ENCODE measurements at regions not wholly inside any gene's neighbourhood (a gene's known extent, or its start where the extent isn't known, plus 50 kb on each side); places are given as distances from the start of the nearest gene placed in this dataset.

DNA sequence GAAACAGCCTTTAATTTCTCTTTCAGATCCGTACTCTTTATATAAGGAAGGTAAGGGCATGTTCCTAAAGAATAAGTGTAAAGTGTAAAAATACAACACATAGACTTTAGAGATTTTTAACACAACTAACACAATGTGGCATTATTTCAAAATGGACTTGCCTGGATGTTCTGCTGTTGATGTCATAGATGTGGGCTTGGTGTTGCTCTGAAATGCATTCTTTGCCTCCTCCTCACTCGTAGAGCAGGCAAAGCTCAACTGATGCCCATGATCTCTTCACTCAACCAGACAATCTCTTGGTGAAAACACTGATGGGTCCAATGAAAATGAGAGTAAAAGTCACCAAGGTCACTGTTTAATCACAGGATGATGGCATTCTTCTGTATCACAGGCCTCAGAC, 174.2 kb upstream of the TCERG1L start:
- DNase-seq (no peak), ATAC-seq (no peak)
- intact Hi-C loops (cut with DNase I) = no loop called here
- no peak overlapping the region for H3K4me3 ChIP-seq
- H3K36me3 ChIP-seq (replicated peaks in 1 of 2; ENCODE audit: insufficient read depth in 1 of 2, low read depth in 2 of 2) = no peaks in the 10 kb centered on the region
- no peaks in the 10 kb centered on the region for H3K9me3 ChIP-seq
- H3K27ac ChIP-seq = no peak overlapping the region
- TF ChIP-seq, protein P1, sequence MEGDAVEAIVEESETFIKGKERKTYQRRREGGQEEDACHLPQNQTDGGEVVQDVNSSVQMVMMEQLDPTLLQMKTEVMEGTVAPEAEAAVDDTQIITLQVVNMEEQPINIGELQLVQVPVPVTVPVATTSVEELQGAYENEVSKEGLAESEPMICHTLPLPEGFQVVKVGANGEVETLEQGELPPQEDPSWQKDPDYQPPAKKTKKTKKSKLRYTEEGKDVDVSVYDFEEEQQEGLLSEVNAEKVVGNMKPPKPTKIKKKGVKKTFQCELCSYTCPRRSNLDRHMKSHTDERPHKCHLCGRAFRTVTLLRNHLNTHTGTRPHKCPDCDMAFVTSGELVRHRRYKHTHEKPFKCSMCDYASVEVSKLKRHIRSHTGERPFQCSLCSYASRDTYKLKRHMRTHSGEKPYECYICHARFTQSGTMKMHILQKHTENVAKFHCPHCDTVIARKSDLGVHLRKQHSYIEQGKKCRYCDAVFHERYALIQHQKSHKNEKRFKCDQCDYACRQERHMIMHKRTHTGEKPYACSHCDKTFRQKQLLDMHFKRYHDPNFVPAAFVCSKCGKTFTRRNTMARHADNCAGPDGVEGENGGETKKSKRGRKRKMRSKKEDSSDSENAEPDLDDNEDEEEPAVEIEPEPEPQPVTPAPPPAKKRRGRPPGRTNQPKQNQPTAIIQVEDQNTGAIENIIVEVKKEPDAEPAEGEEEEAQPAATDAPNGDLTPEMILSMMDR (IDR thresholded peaks at IDR 0.05) = no peak
- no peak for TF ChIP-seq POLR2A (IDR thresholded peaks at IDR 0.05)
- no peaks in the 10 kb centered on the region for H3K27me3 ChIP-seq
- WGBS, 2 donors = 57 to 60% methylated on average over 2 of the region's 2 CpGs
- H3K4me1 ChIP-seq = no peaks in the 10 kb centered on the region

DNA sequence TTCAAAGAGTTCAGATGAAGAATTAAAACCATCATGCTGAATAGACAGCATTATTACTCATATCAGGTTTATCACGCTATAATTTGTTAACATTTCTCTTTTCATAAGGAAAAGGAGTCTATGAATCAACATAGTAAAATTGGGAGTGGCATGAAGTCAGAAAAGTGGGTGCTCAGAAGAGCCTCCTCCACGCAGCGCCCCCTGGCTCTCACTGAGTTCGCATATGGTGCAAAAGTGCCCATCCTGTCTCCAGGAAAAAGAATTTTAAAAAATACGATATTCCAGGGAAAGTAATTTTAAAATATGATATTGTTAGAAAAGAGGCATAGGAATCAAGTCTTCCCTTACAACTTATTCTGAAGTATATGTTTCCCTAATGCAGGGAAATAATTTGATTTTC, 176.3 kb upstream of the TCERG1L start:
- no peaks in the 10 kb centered on the region for H3K4me1 ChIP-seq
- intact Hi-C loops (cut with DNase I) = no loop called here
- no peaks in the 10 kb centered on the region for H3K9me3 ChIP-seq
- H3K27ac ChIP-seq = no peak overlapping the region
- TF ChIP-seq, protein P1 (IDR thresholded peaks at IDR 0.05) = no peak
- TF ChIP-seq POLR2A (IDR thresholded peaks at IDR 0.05) = no peak
- no peaks in the 10 kb centered on the region for H3K36me3 ChIP-seq (replicated peaks in 1 of 2; ENCODE audit: insufficient read depth in 1 of 2, low read depth in 2 of 2)
- H3K27me3 ChIP-seq = no peaks in the 10 kb centered on the region
- DNase-seq (no peak), ATAC-seq (no peak)
- WGBS, 2 donors = 76% methylated on average over 5 of the region's 5 CpGs
- no peak overlapping the region for H3K4me3 ChIP-seq

DNA sequence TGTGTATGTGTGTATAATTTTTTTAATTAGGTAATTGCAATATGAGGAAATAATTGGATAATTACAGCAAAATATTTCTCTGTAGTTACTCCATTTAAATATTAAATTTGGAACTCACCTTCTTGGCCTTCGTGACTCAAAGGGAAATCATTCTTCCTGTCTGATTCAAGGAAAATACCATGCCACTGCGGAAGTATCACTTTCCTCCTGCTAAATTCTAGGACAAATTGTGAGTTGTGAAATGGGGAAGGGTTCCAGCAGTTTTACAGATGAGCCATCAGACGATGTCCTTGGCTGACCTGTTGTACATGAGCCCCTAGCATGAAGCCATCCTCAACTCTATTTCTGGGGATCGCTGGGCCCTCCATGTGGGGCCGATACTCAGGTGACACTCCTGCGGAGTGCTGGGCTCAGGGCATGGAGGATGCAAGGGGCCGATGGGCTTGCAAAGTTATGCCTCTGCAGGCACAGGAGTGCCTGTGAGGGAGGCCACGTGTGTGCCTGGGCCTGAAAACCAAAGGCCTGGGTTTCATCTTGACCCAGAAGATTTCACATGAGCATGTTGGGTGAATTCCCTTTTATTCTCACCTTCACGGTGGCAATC, 179.6 kb upstream of the TCERG1L start:
- no peak overlapping the region for H3K4me3 ChIP-seq
- no peak for ATAC-seq
- no peaks in the 10 kb centered on the region for H3K27me3 ChIP-seq
- H3K9me3 ChIP-seq = no peaks in the 10 kb centered on the region
- WGBS, 2 donors = 67 to 77% methylated on average over 9 of the region's 9 CpGs
- no peak for DNase-seq
- intact Hi-C loops (cut with DNase I) = no loop called here
- no peak for TF ChIP-seq POLR2A (IDR thresholded peaks at IDR 0.05)
- TF ChIP-seq, protein P1 (IDR thresholded peaks at IDR 0.05) = no peak
- no peak overlapping the region for H3K27ac ChIP-seq
- no peaks in the 10 kb centered on the region for H3K36me3 ChIP-seq (replicated peaks in 1 of 2; ENCODE audit: insufficient read depth in 1 of 2, low read depth in 2 of 2)
- no peaks in the 10 kb centered on the region for H3K4me1 ChIP-seq

DNA sequence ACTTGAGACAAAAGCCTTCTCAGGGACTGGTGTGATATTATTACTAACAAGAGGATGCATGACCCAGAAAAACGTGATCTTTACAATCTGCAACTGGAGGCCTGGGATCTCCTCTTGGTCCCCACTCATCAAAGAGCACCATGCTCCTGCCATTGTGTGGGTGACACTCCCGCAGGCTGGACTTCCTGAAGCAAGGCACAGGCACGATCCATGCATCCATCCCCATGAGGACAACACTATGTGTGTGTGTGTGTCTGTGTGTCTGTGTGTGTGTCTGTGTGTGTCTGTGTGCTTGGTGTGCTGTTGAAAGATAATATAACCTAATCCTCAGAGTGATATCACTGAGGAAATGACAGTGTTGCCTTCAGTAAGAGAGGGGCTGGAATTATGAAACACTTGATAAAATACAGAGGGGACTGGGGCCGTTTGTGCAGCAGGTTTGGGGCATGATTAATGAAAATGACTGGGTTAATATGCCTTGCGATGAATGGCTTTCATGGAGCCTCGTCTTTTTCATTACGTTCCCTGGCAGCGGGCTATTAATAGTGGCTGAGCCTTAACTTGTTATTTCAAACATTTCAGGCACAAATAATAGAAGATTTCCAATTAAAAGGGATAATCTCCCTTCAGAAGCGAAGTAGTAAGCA, 180.8 kb upstream of the TCERG1L start:
- no peaks in the 10 kb centered on the region for H3K27me3 ChIP-seq
- WGBS, 2 donors = 45 to 46% methylated on average over 9 of the region's 9 CpGs
- H3K9me3 ChIP-seq = no peaks in the 10 kb centered on the region
- no peaks in the 10 kb centered on the region for H3K36me3 ChIP-seq (replicated peaks in 1 of 2; ENCODE audit: insufficient read depth in 1 of 2, low read depth in 2 of 2)
- TF ChIP-seq POLR2A (IDR thresholded peaks at IDR 0.05) = no peak
- TF ChIP-seq, protein P1 (IDR thresholded peaks at IDR 0.05) = no peak
- H3K4me1 ChIP-seq = no peaks in the 10 kb centered on the region
- no peak for DNase-seq
- no peak overlapping the region for H3K27ac ChIP-seq
- ATAC-seq = no peak
- intact Hi-C loops (cut with DNase I) = no loop called here
- H3K4me3 ChIP-seq = no peak overlapping the region

DNA sequence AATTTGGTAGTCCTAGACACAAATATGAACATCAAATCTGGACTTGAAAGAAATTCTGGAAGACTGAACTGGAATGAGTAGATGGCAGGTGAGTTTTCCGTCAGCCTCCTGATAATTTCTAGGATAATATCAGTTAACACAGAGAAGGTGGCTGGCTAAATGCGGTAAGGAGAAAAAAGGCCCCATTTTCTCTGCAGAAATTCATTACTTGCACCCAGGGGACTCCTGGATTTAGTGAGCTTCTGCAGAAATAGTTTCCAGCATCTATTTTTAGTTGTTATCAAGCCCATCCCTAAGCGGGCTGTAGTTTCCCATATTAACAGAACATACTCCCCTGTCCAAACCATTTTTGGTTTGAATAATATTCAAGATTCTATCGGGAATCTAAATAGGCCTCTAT, 181.9 kb upstream of the TCERG1L start:
- no peaks in the 10 kb centered on the region for H3K36me3 ChIP-seq (replicated peaks in 1 of 2; ENCODE audit: insufficient read depth in 1 of 2, low read depth in 2 of 2)
- H3K4me1 ChIP-seq = no peaks in the 10 kb centered on the region
- no peaks in the 10 kb centered on the region for H3K9me3 ChIP-seq
- intact Hi-C loops (cut with DNase I) = no loop called here
- 77 to 83% methylated on average over 4 of the region's 4 CpGs for WGBS, 2 donors
- H3K4me3 ChIP-seq = no peak overlapping the region
- no peak for TF ChIP-seq POLR2A (IDR thresholded peaks at IDR 0.05)
- TF ChIP-seq, protein P1 (IDR thresholded peaks at IDR 0.05) = no peak
- DNase-seq (no peak), ATAC-seq (no peak)
- H3K27me3 ChIP-seq = no peaks in the 10 kb centered on the region
- no peak overlapping the region for H3K27ac ChIP-seq

All from body of pancreas (tissue), 4 donors.